Neuronal stem cell (in vitro differentiated cells): ENCODE measurements at regions not wholly inside any gene's neighbourhood (a gene's known extent, or its start where the extent isn't known, plus 50 kb on each side); places are given as distances from the start of the nearest gene placed in this dataset.

Source experiments
- DNase-seq: peaks from one replicate; pipeline ENCODE4 v3.0.0-alpha.2; 2013; ENCODE audit warnings: low spot score
- H2AFZ ChIP-seq: one replicate; pipeline ENCODE4 v1.6.1; 2013; ENCODE audit warnings: mild to moderate bottlenecking, low read length, inconsistent platforms
- H2AK5ac ChIP-seq: 2 replicates; pipeline ENCODE4 v1.6.1; 2013; ENCODE audit warnings: low read depth, mild to moderate bottlenecking, inconsistent platforms, low read length, moderate library complexity, mixed read lengths
- H2BK120ac ChIP-seq: 2 replicates; pipeline ENCODE4 v1.6.1; 2013; ENCODE audit warnings: low read depth, mild to moderate bottlenecking, inconsistent platforms, low read length, moderate library complexity, mixed read lengths
- H2BK12ac ChIP-seq: one replicate; pipeline ENCODE4 v1.6.1; 2013; ENCODE audit warnings: low read length, inconsistent platforms
- H2BK15ac ChIP-seq: 2 replicates; pipeline ENCODE4 v1.6.1; 2013; ENCODE audit warnings: mild to moderate bottlenecking, low read length, inconsistent platforms, mixed read lengths
- H2BK5ac ChIP-seq: one replicate; pipeline ENCODE4 v1.6.1; 2013; ENCODE audit warnings: inconsistent platforms, mild to moderate bottlenecking, low read length, moderate library complexity
- H3K14ac ChIP-seq: one replicate; pipeline ENCODE4 v1.6.1; 2013; ENCODE audit warnings: low read length, inconsistent platforms
- H3K18ac ChIP-seq: 2 replicates; pipeline ENCODE4 v1.6.1; 2013; ENCODE audit warnings: low read length, inconsistent platforms
- H3K23ac ChIP-seq: 2 replicates; pipeline ENCODE4 v1.6.1; 2013; ENCODE audit warnings: low read depth, mild to moderate bottlenecking, mixed read lengths, low read length, inconsistent platforms; ENCODE audit not compliant: poor library complexity
- H3K27ac ChIP-seq: replicated peaks from 3 replicates; pipeline ENCODE4 v1.5.1; 2013; ENCODE audit warnings: low read length, inconsistent platforms
- H3K27me3 ChIP-seq, 3 experiments: 2 replicates each; pipeline ENCODE4 v1.6.1; 2013; ENCODE audit warnings: low read length in 3 of 3, mild to moderate bottlenecking in 2 of 3, inconsistent platforms in 1 of 3, low read depth in 1 of 3, mixed read lengths in 1 of 3, moderate library complexity in 1 of 3; ENCODE audit not compliant: control insufficient read depth in 3 of 3, insufficient read depth in 3 of 3
- H3K36me3 ChIP-seq, 2 donors: replicated peaks in 1 of 2; 2 replicates each; pipeline ENCODE4 v1.6.1; 2013; ENCODE audit warnings: low read length in 2 of 2; ENCODE audit not compliant: control insufficient read depth in 2 of 2, insufficient read depth in 2 of 2
- H3K4ac ChIP-seq: 2 replicates; pipeline ENCODE4 v1.6.1; 2013; ENCODE audit warnings: inconsistent platforms, mild to moderate bottlenecking, low read length, moderate library complexity
- H3K4me1 ChIP-seq, 2 donors: 1 replicate in 1 of 2; 2 replicates in 1 of 2; pipeline ENCODE4 v1.6.1; 2013; ENCODE audit warnings: low read length in 2 of 2, low read depth in 1 of 2; ENCODE audit not compliant: control insufficient read depth in 2 of 2, insufficient read depth in 1 of 2
- H3K4me2 ChIP-seq: one replicate; pipeline ENCODE4 v1.6.1; 2013; ENCODE audit warnings: mild to moderate bottlenecking, low read length, inconsistent platforms; ENCODE audit not compliant: insufficient read depth, poor library complexity, severe bottlenecking
- H3K4me3 ChIP-seq, 2 donors: 2 replicates each; pipeline ENCODE4 v1.5.1; 2013; ENCODE audit warnings: low read length in 2 of 2, mild to moderate bottlenecking in 2 of 2, inconsistent platforms in 1 of 2, moderate library complexity in 1 of 2
- H3K79me1 ChIP-seq: one replicate; pipeline ENCODE4 v1.6.1; 2013; ENCODE audit warnings: low read depth, mild to moderate bottlenecking, inconsistent platforms, low read length, moderate library complexity
- H3K9ac ChIP-seq: one replicate; pipeline ENCODE4 v1.6.1; 2013; ENCODE audit warnings: mild to moderate bottlenecking, low read depth, low read length, inconsistent platforms; ENCODE audit not compliant: poor library complexity
- H3K9me3 ChIP-seq, 2 donors: replicated peaks in 1 of 2; 2 replicates each; pipeline versions ENCODE3 to v1.6.1; 2013; ENCODE audit warnings: low read length in 2 of 2, mild to moderate bottlenecking in 2 of 2, inconsistent platforms in 1 of 2, low read depth in 1 of 2, mixed read lengths in 1 of 2, moderate library complexity in 1 of 2; ENCODE audit not compliant: control insufficient read depth in 2 of 2, insufficient read depth in 1 of 2
- H4K8ac ChIP-seq: one replicate; pipeline ENCODE4 v1.6.1; 2013; ENCODE audit warnings: low read depth, mild to moderate bottlenecking, inconsistent platforms, low read length, moderate library complexity
- H4K91ac ChIP-seq: one replicate; pipeline ENCODE4 v1.6.1; 2013; ENCODE audit warnings: low read length, low read depth, mild to moderate bottlenecking, inconsistent platforms; ENCODE audit not compliant: poor library complexity
- WGBS, 2 donors: extraction: QIAGEN DNeasy Blood & Tissue Kit; methylation state at CpG; one replicate each; pipeline ENCODE4 v1.1.7; 2013; ENCODE audit warnings: missing lambda C conversion rate in 2 of 2, mixed read lengths in 1 of 2; ENCODE audit not compliant: insufficient read length in 2 of 2, insufficient replicate concordance in 1 of 2; ENCODE audit errors: extremely low coverage in 2 of 2; 5-methylcytosine and 5-hydroxymethylcytosine counted together

GRCh38 chr5:68958428-68958827 lies 135.4 kb upstream of the SLC30A5 start:
- H4K91ac ChIP-seq: no peak overlapping the region
- H3K9me3 ChIP-seq: peaks cover 0 to 2% of the 10 kb centered on the region in 2 donors
- H4K8ac ChIP-seq: no peak overlapping the region
- H2BK15ac ChIP-seq: no peak overlapping the region
- no peak overlapping the region for H3K14ac ChIP-seq
- H3K4me1 ChIP-seq: no peaks in the 10 kb centered on the region
- H2AFZ ChIP-seq: no peak overlapping the region
- H2BK5ac ChIP-seq: no peak overlapping the region
- H3K9ac ChIP-seq: no peak overlapping the region
- H3K4ac ChIP-seq: no peak overlapping the region
- WGBS, 2 donors: no CpG with 5 or more reads among the region's 1 CpG
- H3K4me3 ChIP-seq: no peak overlapping the region
- H3K23ac ChIP-seq: no peak overlapping the region
- no peaks in the 10 kb centered on the region for H3K36me3 ChIP-seq
- H3K27me3 ChIP-seq: peaks cover 0 to 1% (median 0%) of the 10 kb centered on the region in 3 experiments
- no peak overlapping the region for H3K18ac ChIP-seq
- H2BK120ac ChIP-seq: no peak overlapping the region
- no peak overlapping the region for H3K4me2 ChIP-seq
- no peak overlapping the region for H2AK5ac ChIP-seq
- H2BK12ac ChIP-seq: no peak overlapping the region
- H3K79me1 ChIP-seq: no peaks in the 10 kb centered on the region
- no peak overlapping the region for H3K27ac ChIP-seq
- DNase-seq: no peak

GRCh38 chr5:68960456-68960855 lies 133.4 kb upstream of the SLC30A5 start:
- Histone ChIP-seq H3K4me3 (no peak overlapping the region), H2AK5ac (no peak overlapping the region)
- WGBS, 2 donors: no CpG with 5 or more reads among the region's 4 CpGs

GRCh38 chr5:68960961-68961360 lies 132.9 kb upstream of the SLC30A5 start:
- Histone ChIP-seq H3K36me3 (no peaks in the 10 kb centered on the region), H3K4ac (no peak overlapping the region), H2AFZ (no peak overlapping the region), H3K14ac (no peak overlapping the region), H3K9me3 (peaks cover 0 to 4% of the 10 kb centered on the region in 2 donors), H3K4me1 (no peaks in the 10 kb centered on the region), H2BK15ac (no peak overlapping the region), H3K4me3 (no peak overlapping the region), H2AK5ac (no peak overlapping the region), H3K23ac (no peak overlapping the region), H4K8ac (no peak overlapping the region), H2BK5ac (no peak overlapping the region), H3K27me3 (peaks cover 0 to 1% (median 0%) of the 10 kb centered on the region in 3 experiments), H2BK120ac (no peak overlapping the region), H3K4me2 (no peak overlapping the region), H2BK12ac (no peak overlapping the region), H3K18ac (no peak overlapping the region), H3K27ac (no peak overlapping the region), H4K91ac (no peak overlapping the region), H3K9ac (no peak overlapping the region), H3K79me1 (no peaks in the 10 kb centered on the region)
- no peak for DNase-seq
- no CpG with 5 or more reads among the region's 6 CpGs for WGBS, 2 donors

More at GRCh38 chr5:68960456-68960855, 133.4 kb upstream of the SLC30A5 start:
- H2BK12ac ChIP-seq: no peak overlapping the region
- H3K4me1 ChIP-seq: no peaks in the 10 kb centered on the region
- no peaks in the 10 kb centered on the region for H3K36me3 ChIP-seq
- no peak overlapping the region for H2AFZ ChIP-seq
- H3K23ac ChIP-seq: no peak overlapping the region
- H2BK120ac ChIP-seq: no peak overlapping the region
- peaks cover 0 to 1% (median 0%) of the 10 kb centered on the region in 3 experiments for H3K27me3 ChIP-seq
- H2BK15ac ChIP-seq: no peak overlapping the region
- H3K4ac ChIP-seq: no peak overlapping the region
- peaks cover 0 to 2% of the 10 kb centered on the region in 2 donors for H3K9me3 ChIP-seq
- no peaks in the 10 kb centered on the region for H3K79me1 ChIP-seq
- no peak for DNase-seq
- no peak overlapping the region for H2BK5ac ChIP-seq
- H3K9ac ChIP-seq: no peak overlapping the region
- no peak overlapping the region for H3K18ac ChIP-seq
- no peak overlapping the region for H3K27ac ChIP-seq
- no peak overlapping the region for H3K14ac ChIP-seq
- no peak overlapping the region for H4K91ac ChIP-seq
- H4K8ac ChIP-seq: no peak overlapping the region
- H3K4me2 ChIP-seq: no peak overlapping the region

GRCh38 chr5:68961762-68962161 lies 132.1 kb upstream of the SLC30A5 start:
- DNase-seq: no peak
- peaks cover 0 to 6% of the 10 kb centered on the region in 2 donors for H3K9me3 ChIP-seq
- no peak overlapping the region for H3K18ac ChIP-seq
- H3K23ac ChIP-seq: no peak overlapping the region
- H3K27ac ChIP-seq: no peak overlapping the region
- no peak overlapping the region for H2AFZ ChIP-seq
- no peak overlapping the region for H3K4me2 ChIP-seq
- no peaks in the 10 kb centered on the region for H3K36me3 ChIP-seq
- H2AK5ac ChIP-seq: no peak overlapping the region
- no CpG with 5 or more reads among the region's 5 CpGs for WGBS, 2 donors
- H3K4me1 ChIP-seq: no peaks in the 10 kb centered on the region
- H3K4ac ChIP-seq: no peak overlapping the region
- H2BK12ac ChIP-seq: no peak overlapping the region
- H4K8ac ChIP-seq: no peak overlapping the region
- H3K4me3 ChIP-seq: no peak overlapping the region
- peaks cover 0 to 1% (median 0%) of the 10 kb centered on the region in 3 experiments for H3K27me3 ChIP-seq
- no peak overlapping the region for H2BK5ac ChIP-seq
- no peak overlapping the region for H2BK15ac ChIP-seq
- no peak overlapping the region for H3K14ac ChIP-seq
- no peaks in the 10 kb centered on the region for H3K79me1 ChIP-seq
- no peak overlapping the region for H4K91ac ChIP-seq
- no peak overlapping the region for H2BK120ac ChIP-seq
- no peak overlapping the region for H3K9ac ChIP-seq
